Prostate gland (tissue), 2 donors: ENCODE measurements at regions not wholly inside any gene's neighbourhood (a gene's known extent, or its start where the extent isn't known, plus 50 kb on each side); places are given as distances from the start of the nearest gene placed in this dataset.

ENCODE experiments used
- DNase-seq: peaks from one replicate; pipeline ENCODE4 v3.0.0-alpha.2; 2019; ENCODE audit warnings: low spot score
- H3K27ac ChIP-seq, 2 donors: fragments of 200-600 bp; sonication (generic); 2 replicates each; pipeline ENCODE4 v1.5.1; 2017 to 2019
- H3K27me3 ChIP-seq: fragments of 200-600 bp; sonication (generic); replicated peaks from 2 replicates; pipeline ENCODE4 v1.5.1; 2019; ENCODE audit not compliant: insufficient read depth
- H3K36me3 ChIP-seq, 2 donors: fragments of 200-600 bp; sonication (generic); 1 replicate in 1 of 2; 2 replicates in 1 of 2; pipeline versions ENCODE4 v1.5.1 to v1.8.1; 2017 to 2019
- H3K4me1 ChIP-seq: fragments of 200-600 bp; sonication (generic); replicated peaks from 2 replicates; pipeline ENCODE4 v1.5.1; 2019
- H3K4me3 ChIP-seq, 2 donors: fragments of 200-600 bp; sonication (generic); 2 replicates each; pipeline ENCODE4 v1.5.1; 2017 to 2019
- H3K9me3 ChIP-seq: fragments of 200-600 bp; sonication (generic); 2 replicates; pipeline ENCODE4 v1.5.1; 2017
- POLR2A ChIP-seq: fragments of 450-650 bp; IDR thresholded peaks from one replicate; pipeline ENCODE4 v1.6.1; 2016; ENCODE audit warnings: antibody characterized with exemption, mild to moderate bottlenecking
- POLR2AphosphoS5 ChIP-seq: sonication (generic); formaldehyde crosslinking; IDR thresholded peaks from one replicate; pipeline ENCODE4 v1.6.1; 2017; ENCODE audit warnings: antibody characterized with exemption
- WGBS: methylation state at CpG from one replicate; pipeline ENCODE4 v1.1.5; 2018; 5-methylcytosine and 5-hydroxymethylcytosine counted together
- intact Hi-C: fragments of 100-400 bp; cut with DNase I; formaldehyde crosslinking; loops from one replicate; pipeline ENCODE4 v1.14.2; 2022
- TF ChIP-seq, protein P1 (sequence below), 4 experiments: fragments of 200-600 bp in 2 of 4; fragments of 450-650 bp in 2 of 4; sonication (generic) in 2 of 4; IDR thresholded peaks; 1 replicate in 3 of 4; 2 replicates in 1 of 4; pipeline ENCODE4 v1.5.1; 2016 to 2019; ENCODE audit warnings: antibody characterized with exemption in 4 of 4, mild to moderate bottlenecking in 2 of 4, moderate library complexity in 2 of 4

- no peak overlapping the region for H3K4me3 ChIP-seq
- H3K27ac ChIP-seq = no peak overlapping the region
- H3K36me3 ChIP-seq = no peaks in the 10 kb centered on the region
- no peaks in the 10 kb centered on the region for H3K9me3 ChIP-seq
- no peak for TF ChIP-seq POLR2AphosphoS5
- no peak for TF ChIP-seq POLR2A
- TF ChIP-seq, protein P1, sequence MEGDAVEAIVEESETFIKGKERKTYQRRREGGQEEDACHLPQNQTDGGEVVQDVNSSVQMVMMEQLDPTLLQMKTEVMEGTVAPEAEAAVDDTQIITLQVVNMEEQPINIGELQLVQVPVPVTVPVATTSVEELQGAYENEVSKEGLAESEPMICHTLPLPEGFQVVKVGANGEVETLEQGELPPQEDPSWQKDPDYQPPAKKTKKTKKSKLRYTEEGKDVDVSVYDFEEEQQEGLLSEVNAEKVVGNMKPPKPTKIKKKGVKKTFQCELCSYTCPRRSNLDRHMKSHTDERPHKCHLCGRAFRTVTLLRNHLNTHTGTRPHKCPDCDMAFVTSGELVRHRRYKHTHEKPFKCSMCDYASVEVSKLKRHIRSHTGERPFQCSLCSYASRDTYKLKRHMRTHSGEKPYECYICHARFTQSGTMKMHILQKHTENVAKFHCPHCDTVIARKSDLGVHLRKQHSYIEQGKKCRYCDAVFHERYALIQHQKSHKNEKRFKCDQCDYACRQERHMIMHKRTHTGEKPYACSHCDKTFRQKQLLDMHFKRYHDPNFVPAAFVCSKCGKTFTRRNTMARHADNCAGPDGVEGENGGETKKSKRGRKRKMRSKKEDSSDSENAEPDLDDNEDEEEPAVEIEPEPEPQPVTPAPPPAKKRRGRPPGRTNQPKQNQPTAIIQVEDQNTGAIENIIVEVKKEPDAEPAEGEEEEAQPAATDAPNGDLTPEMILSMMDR (IDR thresholded peaks at IDR 0.05) = no peak
- DNase-seq = no peak
- H3K27me3 ChIP-seq = no peaks in the 10 kb centered on the region
- intact Hi-C loops = no loop called here
- no peaks in the 10 kb centered on the region for H3K4me1 ChIP-seq
- 63% methylated on average over 8 of the region's 8 CpGs for WGBS
Observed at GRCh38 chr7:25726781-25727311, 425.2 kb upstream of the NFE2L3 start.

GRCh38 chr7:25727446-25727845 lies 424.6 kb upstream of the NFE2L3 start:
- Histone ChIP-seq H3K27ac (no peak overlapping the region), H3K9me3 (no peaks in the 10 kb centered on the region), H3K4me1 (no peaks in the 10 kb centered on the region), H3K36me3 (no peaks in the 10 kb centered on the region), H3K27me3 (no peaks in the 10 kb centered on the region), H3K4me3 (no peak overlapping the region)
- intact Hi-C loops = no loop called here
- TF ChIP-seq POLR2A (no peak), POLR2AphosphoS5 (no peak)
- TF ChIP-seq, protein P1 (IDR thresholded peaks at IDR 0.05) = no peak
- DNase-seq = no peak
- 80% methylated on average over 2 of the region's 2 CpGs for WGBS

DNA sequence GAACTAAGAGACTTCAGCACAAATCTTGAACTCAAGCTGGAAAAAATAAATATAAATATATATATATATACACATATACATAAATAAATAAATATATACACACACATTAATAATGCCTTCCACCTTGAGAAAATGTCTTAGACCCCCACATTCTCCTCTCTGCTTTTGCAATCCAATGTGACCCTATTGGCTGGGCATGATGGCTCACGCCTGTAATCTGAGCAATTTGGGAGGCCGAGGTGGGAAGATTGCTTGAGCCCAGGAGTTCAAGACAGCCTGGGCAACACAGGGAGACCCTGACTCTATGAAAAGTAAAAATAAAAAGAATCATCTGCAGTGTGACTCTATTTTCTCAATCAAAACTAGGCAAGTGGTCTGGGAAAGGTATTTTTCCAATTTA lies 424.1 kb upstream of the NFE2L3 start:
- Histone ChIP-seq H3K4me1 (no peaks in the 10 kb centered on the region), H3K27ac (no peak overlapping the region), H3K4me3 (no peak overlapping the region), H3K27me3 (no peaks in the 10 kb centered on the region), H3K9me3 (no peaks in the 10 kb centered on the region), H3K36me3 (no peaks in the 10 kb centered on the region)
- 88% methylated on average over 2 of the region's 2 CpGs for WGBS
- TF ChIP-seq POLR2A (no peak), POLR2AphosphoS5 (no peak)
- TF ChIP-seq, protein P1 (IDR thresholded peaks at IDR 0.05) = no peak
- DNase-seq = no peak
- intact Hi-C loops = no loop called here

DNA sequence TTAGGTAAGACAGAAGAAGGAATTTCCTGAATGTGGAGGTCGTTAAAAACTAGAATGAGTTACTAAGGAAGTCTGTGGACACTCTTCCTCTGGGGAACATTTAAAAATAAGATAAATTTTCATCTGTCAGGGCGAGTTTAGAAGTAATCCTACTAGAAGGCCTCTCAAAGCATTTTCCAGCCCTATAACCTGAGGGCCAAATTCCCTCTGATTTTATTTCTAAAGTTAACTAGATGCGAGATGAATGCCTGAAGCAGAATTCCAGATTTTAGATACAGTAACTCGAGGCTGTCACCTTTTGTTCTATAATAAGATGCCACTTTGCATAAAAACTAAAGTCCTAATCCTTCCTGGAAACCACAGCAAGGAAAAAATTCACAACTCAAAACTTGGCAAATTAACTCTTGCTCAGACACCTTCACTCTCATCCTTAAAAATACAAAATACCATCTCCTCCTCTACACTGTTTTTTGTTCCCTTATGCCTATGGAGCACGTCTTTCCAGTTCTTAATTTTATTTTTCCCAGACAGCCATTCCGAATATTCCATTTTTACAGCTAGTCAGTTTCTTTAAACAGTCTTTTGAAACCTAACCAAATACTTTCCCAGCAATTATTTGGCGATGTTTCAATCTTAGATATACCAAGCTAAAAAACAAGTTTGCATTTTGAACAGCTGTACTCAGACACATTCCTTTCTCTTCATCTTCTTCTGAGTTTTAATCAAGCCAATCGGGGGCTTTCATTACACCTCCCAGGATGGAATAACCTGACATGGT lies 420.7 kb upstream of the NFE2L3 start:
- intact Hi-C loops = no loop called here
- Histone ChIP-seq H3K36me3 (no peaks in the 10 kb centered on the region), H3K4me3 (no peak overlapping the region), H3K27me3 (no peaks in the 10 kb centered on the region), H3K27ac (no peak overlapping the region), H3K4me1 (no peaks in the 10 kb centered on the region), H3K9me3 (no peaks in the 10 kb centered on the region)
- DNase-seq = no peak
- no peak for TF ChIP-seq POLR2A
- no peak for TF ChIP-seq POLR2AphosphoS5
- TF ChIP-seq, protein P1 (IDR thresholded peaks at IDR 0.05) = no peak
- 17% methylated on average over 8 of the region's 8 CpGs for WGBS

- WGBS = 79% methylated on average over 3 of the region's 3 CpGs
- H3K4me3 ChIP-seq = no peak overlapping the region
- no peaks in the 10 kb centered on the region for H3K9me3 ChIP-seq
- no peaks in the 10 kb centered on the region for H3K36me3 ChIP-seq
- intact Hi-C loops = no loop called here
- no peaks in the 10 kb centered on the region for H3K27me3 ChIP-seq
- DNase-seq = no peak
- no peaks in the 10 kb centered on the region for H3K4me1 ChIP-seq
- TF ChIP-seq POLR2AphosphoS5 = no peak
- TF ChIP-seq, protein P1 (IDR thresholded peaks at IDR 0.05) = no peak
- TF ChIP-seq POLR2A = no peak
- no peak overlapping the region for H3K27ac ChIP-seq
Observed at GRCh38 chr7:25731846-25732245, 420.2 kb upstream of the NFE2L3 start.
